Retinal pigment epithelial cell (primary cell): ENCODE measurements at regions not wholly inside any gene's neighbourhood (a gene's known extent, or its start where the extent isn't known, plus 50 kb on each side); places are given as distances from the start of the nearest gene placed in this dataset.

Experiments used
- DNase-seq: peaks from one replicate; pipeline ENCODE4 v3.0.0-alpha.2; 2010; ENCODE audit warnings: low read depth
- H3K4me3 ChIP-seq: 2 replicates; pipeline ENCODE4 v1.5.1; 2011; ENCODE audit warnings: mild to moderate bottlenecking, low read length, control low read depth, moderate library complexity
- CTCF ChIP-seq: conservative IDR thresholded peaks from 2 replicates; pipeline ENCODE4 v1.5.1; 2011; ENCODE audit warnings: low read depth, low read length, control low read depth, inconsistent platforms

DNA sequence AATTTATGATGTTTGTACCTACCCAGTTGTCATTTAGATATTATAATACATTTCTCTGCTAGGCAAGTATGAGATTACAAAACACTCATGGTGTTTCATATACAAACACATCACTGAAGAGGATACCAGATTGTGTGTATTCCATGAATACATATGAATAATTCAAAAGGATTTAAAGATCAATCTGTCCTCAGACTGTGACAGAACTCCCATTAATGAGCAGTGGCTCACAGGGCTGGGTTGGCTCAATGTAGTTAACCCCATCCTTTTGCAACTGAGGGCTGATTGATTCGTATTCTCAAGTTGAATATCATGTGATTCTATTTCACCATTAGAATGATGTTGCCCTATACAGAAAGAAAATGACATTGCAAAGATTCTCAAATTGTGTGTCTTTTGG is 79.6 kb upstream of the SPANXN2 start:
- no peak for TF ChIP-seq CTCF

DNA sequence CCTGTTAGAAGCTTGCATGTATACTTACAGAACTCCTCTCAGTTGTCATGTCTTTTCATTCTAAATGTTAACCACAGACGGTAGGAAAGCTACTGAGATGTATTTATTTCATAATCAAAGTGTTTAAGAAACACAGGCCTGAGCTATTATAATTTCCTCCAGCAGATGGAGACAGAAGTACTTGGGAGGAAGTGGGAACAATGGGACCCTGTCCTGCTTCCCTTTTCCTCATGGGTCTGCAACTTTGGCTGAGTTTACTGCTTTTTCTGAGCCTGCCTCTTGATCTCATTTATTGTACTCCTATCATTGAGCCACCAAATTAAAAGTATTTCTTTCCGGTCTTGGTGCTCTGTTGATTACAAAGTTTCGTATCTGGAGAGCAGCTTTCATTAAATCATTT is 67.7 kb upstream of the SPANXN2 start:
- TF ChIP-seq CTCF: peak; percentile 55
- H3K4me3 ChIP-seq: no peak overlapping the region
- DNase-seq: no peak

More for the DNA sequence above, 79.6 kb upstream of the SPANXN2 start:
- no peak overlapping the region for H3K4me3 ChIP-seq
- DNase-seq: no peak

GRCh38 chrX:143787341-143787740 is 66.8 kb upstream of the SPANXN2 start:
- no peak for DNase-seq
- no peak for TF ChIP-seq CTCF
- H3K4me3 ChIP-seq: no peak overlapping the region

DNA sequence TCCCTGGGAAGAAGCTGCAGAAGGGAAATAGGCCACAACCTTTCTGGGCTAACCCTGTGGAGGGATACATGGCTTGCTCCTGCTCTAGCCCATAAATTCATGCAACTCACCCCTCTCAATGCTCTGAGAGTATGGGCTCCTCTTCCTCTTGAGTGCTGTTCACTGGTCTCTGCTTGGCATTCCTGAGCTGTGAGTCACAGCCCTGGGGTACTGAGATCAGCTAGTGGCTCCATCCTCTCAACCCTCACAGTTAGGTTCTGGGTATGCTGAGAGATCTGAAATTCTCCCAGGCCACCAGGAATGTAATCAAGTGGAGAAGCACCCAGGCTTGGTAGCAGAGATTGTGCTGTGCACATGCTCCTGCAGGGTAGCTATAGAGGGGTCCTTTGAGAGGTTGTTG is 60.6 kb upstream of the SPANXN2 start:
- no peak for TF ChIP-seq CTCF
- no peak for DNase-seq
- no peak overlapping the region for H3K4me3 ChIP-seq
